ENCODE measurements at regions not wholly inside any gene's neighbourhood (a gene's known extent, or its start where the extent isn't known, plus 50 kb on each side); places are given as distances from the start of the nearest gene placed in this dataset.

GRCh38 chr16:9191274-9191850 is 99.9 kb downstream of the HAPSTR1 start:
- Histone ChIP-seq H3K36me3 (no peaks in the 10 kb centered on the region), H3K9me3 (no peaks in the 10 kb centered on the region), H3K4me3 (no peak overlapping the region), H3K4me1 (no peaks in the 10 kb centered on the region), H3K27me3 (no peaks in the 10 kb centered on the region), H3K27ac (no peak overlapping the region)
- TF ChIP-seq CTCF (IDR thresholded peaks at IDR 0.05): no peak
- DNase-seq (ENCODE audit: low spot score): no peak

DNA sequence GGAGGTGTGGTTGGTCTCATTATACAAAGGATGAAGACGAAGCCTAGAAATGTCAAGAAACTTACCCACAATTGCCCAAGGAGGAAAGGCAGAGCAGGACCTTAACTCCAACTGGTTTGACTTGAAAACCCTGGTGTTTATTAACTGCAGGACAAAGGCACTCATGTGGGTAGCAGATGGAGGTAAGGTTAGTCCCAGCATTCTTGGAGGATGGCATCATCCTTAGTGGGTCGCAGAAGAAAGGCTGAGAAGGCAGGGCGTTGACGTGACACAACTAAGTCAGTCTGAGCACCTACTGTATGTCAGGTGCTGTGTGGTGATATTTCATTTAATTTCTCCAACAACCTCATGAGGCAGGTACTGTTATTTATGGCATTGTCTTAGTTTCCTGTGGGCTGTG is 101.3 kb downstream of the HAPSTR1 start:
- no peaks in the 10 kb centered on the region for H3K4me1 ChIP-seq
- no peak overlapping the region for H3K27ac ChIP-seq
- no peak for DNase-seq (ENCODE audit: low spot score)
- no peaks in the 10 kb centered on the region for H3K9me3 ChIP-seq
- no peak overlapping the region for H3K4me3 ChIP-seq
- TF ChIP-seq CTCF (IDR thresholded peaks at IDR 0.05): no peak
- H3K27me3 ChIP-seq: no peaks in the 10 kb centered on the region
- H3K36me3 ChIP-seq: no peaks in the 10 kb centered on the region

- no peak for DNase-seq (ENCODE audit: low spot score)
- Histone ChIP-seq H3K36me3 (no peaks in the 10 kb centered on the region), H3K4me1 (no peaks in the 10 kb centered on the region), H3K4me3 (no peak overlapping the region), H3K27me3 (no peaks in the 10 kb centered on the region), H3K27ac (no peak overlapping the region), H3K9me3 (no peaks in the 10 kb centered on the region)
- TF ChIP-seq CTCF (IDR thresholded peaks at IDR 0.05): no peak
Measured at GRCh38 chr16:9195287-9195686, 103.8 kb downstream of the HAPSTR1 start.

GRCh38 chr16:9197957-9198661 is 106.7 kb downstream of the HAPSTR1 start:
- no peak overlapping the region for H3K27ac ChIP-seq
- H3K9me3 ChIP-seq: no peaks in the 10 kb centered on the region
- no peak overlapping the region for H3K4me3 ChIP-seq
- H3K27me3 ChIP-seq: no peaks in the 10 kb centered on the region
- H3K36me3 ChIP-seq: no peaks in the 10 kb centered on the region
- TF ChIP-seq CTCF (IDR thresholded peaks at IDR 0.05): no peak
- no peak for DNase-seq (ENCODE audit: low spot score)
- H3K4me1 ChIP-seq: no peaks in the 10 kb centered on the region

DNA sequence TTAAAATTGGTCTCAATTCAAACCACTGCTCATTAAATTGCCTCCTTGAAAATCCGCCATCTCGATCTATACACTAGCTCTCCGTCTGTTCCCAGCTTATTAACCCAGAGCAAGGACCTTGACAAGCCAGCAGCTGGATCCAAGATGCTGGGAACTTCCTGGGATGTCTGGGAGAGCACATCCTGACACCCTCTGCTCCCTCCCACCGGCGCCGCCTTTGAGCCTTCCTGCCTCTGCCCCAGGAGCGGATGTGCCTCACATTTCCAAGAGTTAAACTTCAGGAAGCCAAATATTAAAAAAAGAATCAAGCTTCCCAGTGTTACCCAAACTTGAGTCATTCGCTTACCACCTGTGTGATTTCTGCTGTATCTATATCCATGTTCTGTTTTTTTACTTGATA is 107.9 kb downstream of the HAPSTR1 start:
- no peak for TF ChIP-seq CTCF (IDR thresholded peaks at IDR 0.05)
- Histone ChIP-seq H3K9me3 (no peaks in the 10 kb centered on the region), H3K27ac (no peak overlapping the region), H3K36me3 (no peaks in the 10 kb centered on the region), H3K27me3 (no peaks in the 10 kb centered on the region), H3K4me1 (no peaks in the 10 kb centered on the region), H3K4me3 (no peak overlapping the region)
- DNase-seq (ENCODE audit: low spot score): no peak

DNA sequence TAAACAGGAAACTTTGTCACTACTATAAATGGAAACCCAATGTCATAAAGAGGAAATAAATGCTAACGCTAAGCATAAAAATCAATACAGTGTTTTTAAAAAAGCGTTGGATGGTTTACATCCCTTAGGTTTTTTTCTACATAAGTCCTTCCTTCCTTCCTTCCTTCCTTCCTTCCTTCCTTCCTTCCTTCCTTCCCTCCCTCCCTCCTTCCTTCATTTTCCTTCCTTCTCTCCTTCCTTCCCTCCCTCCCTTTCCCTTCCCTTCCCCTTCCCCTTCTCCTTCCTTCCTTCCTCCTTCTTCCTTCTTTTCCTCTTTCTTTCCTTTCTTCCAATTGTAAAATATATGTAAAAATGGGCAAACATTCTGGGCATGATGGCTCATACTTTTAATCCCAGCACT is 108.3 kb downstream of the HAPSTR1 start:
- no peak overlapping the region for H3K4me3 ChIP-seq
- no peak overlapping the region for H3K27ac ChIP-seq
- no peaks in the 10 kb centered on the region for H3K36me3 ChIP-seq
- no peaks in the 10 kb centered on the region for H3K9me3 ChIP-seq
- no peaks in the 10 kb centered on the region for H3K4me1 ChIP-seq
- TF ChIP-seq CTCF (IDR thresholded peaks at IDR 0.05): no peak
- no peaks in the 10 kb centered on the region for H3K27me3 ChIP-seq
- no peak for DNase-seq (ENCODE audit: low spot score)

Data from right atrium auricular region (tissue), 2 donors.